ENCODE measurements at regions not wholly inside any gene's neighbourhood (a gene's known extent, or its start where the extent isn't known, plus 50 kb on each side); places are given as distances from the start of the nearest gene placed in this dataset.

DNA sequence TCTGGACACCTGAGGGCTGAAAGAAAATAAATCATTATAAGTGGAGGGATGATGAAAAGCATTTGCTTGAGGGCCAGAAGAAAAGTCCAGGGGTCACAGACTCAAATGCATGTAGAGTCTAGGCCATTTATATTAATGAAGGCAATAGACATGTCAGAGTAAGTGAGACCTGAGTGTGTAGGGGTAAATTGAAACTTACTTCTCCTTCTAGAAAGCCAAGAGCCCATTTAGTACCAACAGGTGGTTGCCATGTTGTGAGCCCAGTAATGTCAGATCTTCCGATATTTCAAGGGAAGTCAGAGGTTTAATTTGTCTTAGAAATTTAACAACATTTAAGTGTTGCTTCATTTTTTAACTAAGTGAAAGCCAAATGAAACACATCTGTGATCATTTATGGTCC, 166.1 kb upstream of the SLIT2 start:
- 100% methylated on average over 1 of the region's 1 CpG for WGBS (ENCODE audit: low lambda C conversion rate)
- no peaks in the 10 kb centered on the region for H3K9me3 ChIP-seq
- H3K79me2 ChIP-seq (ENCODE audit: insufficient read depth), result no peaks in the 10 kb centered on the region
- H2AFZ ChIP-seq (ENCODE audit: low read depth), result no peak overlapping the region
- no peak overlapping the region for H3K4me3 ChIP-seq (ENCODE audit: low read depth in 2 of 2, low read length in 1 of 2)
- TF ChIP-seq, protein P1, sequence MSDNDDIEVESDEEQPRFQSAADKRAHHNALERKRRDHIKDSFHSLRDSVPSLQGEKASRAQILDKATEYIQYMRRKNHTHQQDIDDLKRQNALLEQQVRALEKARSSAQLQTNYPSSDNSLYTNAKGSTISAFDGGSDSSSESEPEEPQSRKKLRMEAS (IDR thresholded peaks at IDR 0.05; ENCODE audit: low read depth), result no peak
- TF ChIP-seq, protein P2, sequence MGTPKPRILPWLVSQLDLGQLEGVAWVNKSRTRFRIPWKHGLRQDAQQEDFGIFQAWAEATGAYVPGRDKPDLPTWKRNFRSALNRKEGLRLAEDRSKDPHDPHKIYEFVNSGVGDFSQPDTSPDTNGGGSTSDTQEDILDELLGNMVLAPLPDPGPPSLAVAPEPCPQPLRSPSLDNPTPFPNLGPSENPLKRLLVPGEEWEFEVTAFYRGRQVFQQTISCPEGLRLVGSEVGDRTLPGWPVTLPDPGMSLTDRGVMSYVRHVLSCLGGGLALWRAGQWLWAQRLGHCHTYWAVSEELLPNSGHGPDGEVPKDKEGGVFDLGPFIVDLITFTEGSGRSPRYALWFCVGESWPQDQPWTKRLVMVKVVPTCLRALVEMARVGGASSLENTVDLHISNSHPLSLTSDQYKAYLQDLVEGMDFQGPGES (IDR thresholded peaks at IDR 0.05; ENCODE audit: low read depth, low read length), result no peak
- TF ChIP-seq, protein P3, sequence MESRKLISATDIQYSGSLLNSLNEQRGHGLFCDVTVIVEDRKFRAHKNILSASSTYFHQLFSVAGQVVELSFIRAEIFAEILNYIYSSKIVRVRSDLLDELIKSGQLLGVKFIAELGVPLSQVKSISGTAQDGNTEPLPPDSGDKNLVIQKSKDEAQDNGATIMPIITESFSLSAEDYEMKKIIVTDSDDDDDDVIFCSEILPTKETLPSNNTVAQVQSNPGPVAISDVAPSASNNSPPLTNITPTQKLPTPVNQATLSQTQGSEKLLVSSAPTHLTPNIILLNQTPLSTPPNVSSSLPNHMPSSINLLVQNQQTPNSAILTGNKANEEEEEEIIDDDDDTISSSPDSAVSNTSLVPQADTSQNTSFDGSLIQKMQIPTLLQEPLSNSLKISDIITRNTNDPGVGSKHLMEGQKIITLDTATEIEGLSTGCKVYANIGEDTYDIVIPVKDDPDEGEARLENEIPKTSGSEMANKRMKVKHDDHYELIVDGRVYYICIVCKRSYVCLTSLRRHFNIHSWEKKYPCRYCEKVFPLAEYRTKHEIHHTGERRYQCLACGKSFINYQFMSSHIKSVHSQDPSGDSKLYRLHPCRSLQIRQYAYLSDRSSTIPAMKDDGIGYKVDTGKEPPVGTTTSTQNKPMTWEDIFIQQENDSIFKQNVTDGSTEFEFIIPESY (IDR thresholded peaks at IDR 0.05; ENCODE audit: borderline replicate concordance, low read depth), result no peak
- TF ChIP-seq, protein P4, sequence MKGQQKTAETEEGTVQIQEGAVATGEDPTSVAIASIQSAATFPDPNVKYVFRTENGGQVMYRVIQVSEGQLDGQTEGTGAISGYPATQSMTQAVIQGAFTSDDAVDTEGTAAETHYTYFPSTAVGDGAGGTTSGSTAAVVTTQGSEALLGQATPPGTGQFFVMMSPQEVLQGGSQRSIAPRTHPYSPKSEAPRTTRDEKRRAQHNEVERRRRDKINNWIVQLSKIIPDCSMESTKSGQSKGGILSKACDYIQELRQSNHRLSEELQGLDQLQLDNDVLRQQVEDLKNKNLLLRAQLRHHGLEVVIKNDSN (IDR thresholded peaks at IDR 0.05; ENCODE audit: borderline replicate concordance, low read depth), result no peak
- no peak for TF ChIP-seq CHD2 (IDR thresholded peaks at IDR 0.05; ENCODE audit: low read length, partially characterized antibody)
- no peak for TF ChIP-seq YY1 (IDR thresholded peaks at IDR 0.05; ENCODE audit: low read depth)
- TF ChIP-seq GABPA (IDR thresholded peaks at IDR 0.05; ENCODE audit: low read depth), result no peak
- no peak for TF ChIP-seq NFIC (IDR thresholded peaks at IDR 0.05; ENCODE audit: borderline replicate concordance)
- no peak for TF ChIP-seq JUND (IDR thresholded peaks at IDR 0.05)
- TF ChIP-seq RAD21 (IDR thresholded peaks at IDR 0.05; ENCODE audit: low read length), result no peak
- no peak for TF ChIP-seq SIN3A (IDR thresholded peaks at IDR 0.05; ENCODE audit: borderline replicate concordance, low read depth, low read length)
- no peaks in the 10 kb centered on the region for H3K36me3 ChIP-seq (replicated peaks in 1 of 2; ENCODE audit: control insufficient read depth in 1 of 2, insufficient read depth in 2 of 2, low read length in 1 of 2)
- no peaks in the 10 kb centered on the region for H3K9me2 ChIP-seq
- H3K4me1 ChIP-seq (ENCODE audit: control insufficient read depth in 1 of 2, insufficient read depth in 2 of 2, low read depth in 1 of 2, low read length in 1 of 2), result no peaks in the 10 kb centered on the region
- no peaks in the 10 kb centered on the region for H4K20me1 ChIP-seq (ENCODE audit: insufficient read depth)
- H3K27me3 ChIP-seq (ENCODE audit: insufficient read depth), result no peaks in the 10 kb centered on the region
- H3K27ac ChIP-seq (ENCODE audit: low read depth in 2 of 2, low read length in 1 of 2), result no peak overlapping the region
- POLR2A ChIA-PET, result no interaction called here
- no peak overlapping the region for H3K4me2 ChIP-seq
- no peak overlapping the region for H3K9ac ChIP-seq
- no peaks in the 10 kb centered on the region for H3F3A ChIP-seq (replicated peaks; ENCODE audit: insufficient read depth)
- CTCF ChIA-PET, result no interaction called here
- no peak for DNase-seq

DNA sequence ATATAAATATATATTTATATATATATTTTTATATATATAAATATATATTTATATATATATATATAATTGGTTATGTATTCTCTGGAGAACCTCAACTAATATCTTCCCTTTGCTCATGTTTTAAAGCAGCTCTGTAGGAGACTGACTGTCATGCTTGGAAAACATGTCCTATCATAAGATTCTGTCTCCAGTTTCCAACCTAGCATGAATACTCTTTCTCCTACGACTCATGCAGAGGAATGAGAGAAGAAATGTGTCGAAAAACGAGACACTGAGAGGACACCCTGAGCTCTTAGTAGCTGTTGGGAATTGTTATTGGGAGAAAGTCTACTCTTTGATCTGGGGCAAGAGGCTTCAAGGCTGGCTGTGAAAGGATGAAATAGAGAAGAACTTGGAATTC, 166.5 kb upstream of the SLIT2 start:
- no peaks in the 10 kb centered on the region for H3K79me2 ChIP-seq (ENCODE audit: insufficient read depth)
- CTCF ChIA-PET, result interaction anchor here (1.0 kb wide), 1 partner anchor 9 kb away, joined by 3 read pairs; no protein-coding TSS in a partner anchor

More for the DNA sequence above, 166.5 kb upstream of the SLIT2 start:
- no peaks in the 10 kb centered on the region for H3K36me3 ChIP-seq (replicated peaks in 1 of 2; ENCODE audit: control insufficient read depth in 1 of 2, insufficient read depth in 2 of 2, low read length in 1 of 2)
- H3F3A ChIP-seq (replicated peaks; ENCODE audit: insufficient read depth), result no peaks in the 10 kb centered on the region
- no peaks in the 10 kb centered on the region for H3K4me1 ChIP-seq (ENCODE audit: control insufficient read depth in 1 of 2, insufficient read depth in 2 of 2, low read depth in 1 of 2, low read length in 1 of 2)
- POLR2A ChIA-PET, result no interaction called here
- no peaks in the 10 kb centered on the region for H3K9me2 ChIP-seq
- H3K9ac ChIP-seq, result no peak overlapping the region
- WGBS (ENCODE audit: low lambda C conversion rate), result 67% methylated on average over 3 of the region's 3 CpGs
- no peak overlapping the region for H2AFZ ChIP-seq (ENCODE audit: low read depth)
- no peak overlapping the region for H3K4me2 ChIP-seq
- DNase-seq, result no peak
- no peak overlapping the region for H3K27ac ChIP-seq (ENCODE audit: low read depth in 2 of 2, low read length in 1 of 2)
- no peaks in the 10 kb centered on the region for H3K27me3 ChIP-seq (ENCODE audit: insufficient read depth)
- no peak overlapping the region for H3K4me3 ChIP-seq (ENCODE audit: low read depth in 2 of 2, low read length in 1 of 2)
- TF ChIP-seq ELF1 (IDR thresholded peaks at IDR 0.05), result no peak
- TF ChIP-seq YY1 (IDR thresholded peaks at IDR 0.05; ENCODE audit: low read depth), result no peak
- TF ChIP-seq GABPA (IDR thresholded peaks at IDR 0.05; ENCODE audit: low read depth), result no peak
- TF ChIP-seq JUND (IDR thresholded peaks at IDR 0.05), result no peak
- TF ChIP-seq, protein P2 (IDR thresholded peaks at IDR 0.05; ENCODE audit: low read depth, low read length), result no peak
- TF ChIP-seq RAD21 (IDR thresholded peaks at IDR 0.05; ENCODE audit: low read length), result no peak
- TF ChIP-seq RFX5 (IDR thresholded peaks at IDR 0.05; ENCODE audit: low read length), result no peak
- TF ChIP-seq, protein P5, sequence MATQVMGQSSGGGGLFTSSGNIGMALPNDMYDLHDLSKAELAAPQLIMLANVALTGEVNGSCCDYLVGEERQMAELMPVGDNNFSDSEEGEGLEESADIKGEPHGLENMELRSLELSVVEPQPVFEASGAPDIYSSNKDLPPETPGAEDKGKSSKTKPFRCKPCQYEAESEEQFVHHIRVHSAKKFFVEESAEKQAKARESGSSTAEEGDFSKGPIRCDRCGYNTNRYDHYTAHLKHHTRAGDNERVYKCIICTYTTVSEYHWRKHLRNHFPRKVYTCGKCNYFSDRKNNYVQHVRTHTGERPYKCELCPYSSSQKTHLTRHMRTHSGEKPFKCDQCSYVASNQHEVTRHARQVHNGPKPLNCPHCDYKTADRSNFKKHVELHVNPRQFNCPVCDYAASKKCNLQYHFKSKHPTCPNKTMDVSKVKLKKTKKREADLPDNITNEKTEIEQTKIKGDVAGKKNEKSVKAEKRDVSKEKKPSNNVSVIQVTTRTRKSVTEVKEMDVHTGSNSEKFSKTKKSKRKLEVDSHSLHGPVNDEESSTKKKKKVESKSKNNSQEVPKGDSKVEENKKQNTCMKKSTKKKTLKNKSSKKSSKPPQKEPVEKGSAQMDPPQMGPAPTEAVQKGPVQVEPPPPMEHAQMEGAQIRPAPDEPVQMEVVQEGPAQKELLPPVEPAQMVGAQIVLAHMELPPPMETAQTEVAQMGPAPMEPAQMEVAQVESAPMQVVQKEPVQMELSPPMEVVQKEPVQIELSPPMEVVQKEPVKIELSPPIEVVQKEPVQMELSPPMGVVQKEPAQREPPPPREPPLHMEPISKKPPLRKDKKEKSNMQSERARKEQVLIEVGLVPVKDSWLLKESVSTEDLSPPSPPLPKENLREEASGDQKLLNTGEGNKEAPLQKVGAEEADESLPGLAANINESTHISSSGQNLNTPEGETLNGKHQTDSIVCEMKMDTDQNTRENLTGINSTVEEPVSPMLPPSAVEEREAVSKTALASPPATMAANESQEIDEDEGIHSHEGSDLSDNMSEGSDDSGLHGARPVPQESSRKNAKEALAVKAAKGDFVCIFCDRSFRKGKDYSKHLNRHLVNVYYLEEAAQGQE (IDR thresholded peaks at IDR 0.05; ENCODE audit: low read depth, low read length), result no peak
- TF ChIP-seq NFIC (IDR thresholded peaks at IDR 0.05; ENCODE audit: borderline replicate concordance), result no peak
- TF ChIP-seq FOXM1 (IDR thresholded peaks at IDR 0.05; ENCODE audit: low read depth), result no peak
- TF ChIP-seq POLR2AphosphoS5 (IDR thresholded peaks at IDR 0.05; ENCODE audit: low read depth, low read length), result no peak
- TF ChIP-seq EP300 (IDR thresholded peaks at IDR 0.05; ENCODE audit: borderline replicate concordance in 1 of 2, low read depth in 1 of 2, low read length in 1 of 2), result no peak
- no peak for TF ChIP-seq FOXJ3 (CRISPR knock-in tag; IDR thresholded peaks at IDR 0.05)
- no peak for TF ChIP-seq RCOR1 (IDR thresholded peaks at IDR 0.05; ENCODE audit: low read length)
- no peaks in the 10 kb centered on the region for H3K9me3 ChIP-seq
- no peaks in the 10 kb centered on the region for H4K20me1 ChIP-seq (ENCODE audit: insufficient read depth)

All from SK-N-SH (cell line).